Peyer's patch (tissue), 4 donors: ENCODE measurements at regions not wholly inside any gene's neighbourhood (a gene's known extent, or its start where the extent isn't known, plus 50 kb on each side); places are given as distances from the start of the nearest gene placed in this dataset.

Source experiments
- CTCF ChIP-seq, 6 experiments: fragments of 450-650 bp in 4 of 6; fragments of 200-600 bp in 2 of 6; sonication (generic) in 1 of 6; IDR thresholded peaks; one replicate each; pipeline ENCODE4 v1.5.1; 2017 to 2019; ENCODE audit warnings: antibody characterized with exemption in 6 of 6, mild to moderate bottlenecking in 3 of 6, moderate library complexity in 1 of 6
- POLR2A ChIP-seq, 2 donors: fragments of 450-650 bp; IDR thresholded peaks; one replicate each; pipeline ENCODE4 v1.5.1; 2017; ENCODE audit warnings: antibody characterized with exemption in 2 of 2, mild to moderate bottlenecking in 2 of 2, moderate library complexity in 2 of 2

GRCh38 chr3:72248389-72248761 is 463.4 kb upstream of the PROK2 start:
- TF ChIP-seq CTCF (IDR thresholded peaks at IDR 0.05) (no peak), POLR2A (IDR thresholded peaks at IDR 0.05) (no peak)
